ENCODE measurements at regions not wholly inside any gene's neighbourhood (a gene's known extent, or its start where the extent isn't known, plus 50 kb on each side); places are given as distances from the start of the nearest gene placed in this dataset.

- no peak for DNase-seq (ENCODE audit: low spot score)
- Histone ChIP-seq H3K9me2 (ENCODE audit: insufficient read depth, low read length) (no peaks in the 10 kb centered on the region), H3K4me1 (ENCODE audit: insufficient read depth, low read length, poor library complexity, severe bottlenecking) (no peaks in the 10 kb centered on the region), H3K4me2 (ENCODE audit: low read length) (no peak overlapping the region), H3K79me2 (ENCODE audit: insufficient read depth, low read depth, low read length) (no peaks in the 10 kb centered on the region), H2AFZ (ENCODE audit: low read length) (no peak overlapping the region), H3K4me3 (ENCODE audit: low read depth, low read length, poor library complexity, severe bottlenecking) (no peak overlapping the region), H4K20me1 (ENCODE audit: insufficient read depth, low read length) (no peaks in the 10 kb centered on the region), H3K36me3 (ENCODE audit: insufficient read depth, low read length) (no peaks in the 10 kb centered on the region), H3K27ac (ENCODE audit: low read depth, low read length, poor library complexity, severe bottlenecking) (no peak overlapping the region), H3K9me3 (ENCODE audit: low read length) (no peaks in the 10 kb centered on the region)
- POLR2A ChIA-PET: no interaction called here
- intact Hi-C loops (cut with micrococcal nuclease; ENCODE audit: unreplicated experiment): no loop called here
- CTCF ChIA-PET (ENCODE audit: unreplicated experiment): no interaction called here
- TF ChIP-seq EZH2phosphoT487 (IDR thresholded peaks at IDR 0.05; ENCODE audit: borderline replicate concordance, low read depth, low read length): no peak
- no peak for TF ChIP-seq CTCF (conservative IDR thresholded peaks at IDR 0.05; ENCODE audit: low read length)
- BruUV-seq (replicated peaks): no TSS peak
Observed at GRCh38 chr20:60749804-60750602, 502.1 kb upstream of the CDH4 start.

GRCh38 chr20:60750909-60751308 lies 501.2 kb upstream of the CDH4 start:
- intact Hi-C loops (cut with micrococcal nuclease; ENCODE audit: unreplicated experiment): no loop called here
- no peak overlapping the region for H2AFZ ChIP-seq (ENCODE audit: low read length)
- no TSS peak for BruUV-seq (replicated peaks)

More at GRCh38 chr20:60750909-60751308, 501.2 kb upstream of the CDH4 start:
- Histone ChIP-seq H3K4me3 (ENCODE audit: low read depth, low read length, poor library complexity, severe bottlenecking) (no peak overlapping the region), H3K36me3 (ENCODE audit: insufficient read depth, low read length) (no peaks in the 10 kb centered on the region), H3K4me1 (ENCODE audit: insufficient read depth, low read length, poor library complexity, severe bottlenecking) (no peaks in the 10 kb centered on the region), H3K79me2 (ENCODE audit: insufficient read depth, low read depth, low read length) (no peaks in the 10 kb centered on the region), H3K4me2 (ENCODE audit: low read length) (no peak overlapping the region), H3K9me2 (ENCODE audit: insufficient read depth, low read length) (no peaks in the 10 kb centered on the region), H4K20me1 (ENCODE audit: insufficient read depth, low read length) (no peaks in the 10 kb centered on the region), H3K9me3 (ENCODE audit: low read length) (no peaks in the 10 kb centered on the region), H3K27ac (ENCODE audit: low read depth, low read length, poor library complexity, severe bottlenecking) (no peak overlapping the region)
- no peak for DNase-seq (ENCODE audit: low spot score)
- TF ChIP-seq EZH2phosphoT487 (IDR thresholded peaks at IDR 0.05; ENCODE audit: borderline replicate concordance, low read depth, low read length) (no peak), CTCF (conservative IDR thresholded peaks at IDR 0.05; ENCODE audit: low read length) (no peak)
- ChIA-PET CTCF (ENCODE audit: unreplicated experiment) (no interaction called here), POLR2A (no interaction called here)

Data from OCI-LY7 (cell line).